Panc1 (cell line): ENCODE measurements at regions not wholly inside any gene's neighbourhood (a gene's known extent, or its start where the extent isn't known, plus 50 kb on each side); places are given as distances from the start of the nearest gene placed in this dataset.

Experiments used
- ATAC-seq: fragments of 200-7000 bp; cut with Tn5 transposase; 2 replicates; pipeline ENCODE4 v1.9.1; 2020; ENCODE audit warnings: mild to moderate bottlenecking, moderate library complexity
- BruUV-seq: library from RNA; stranded (reverse); fragments of 400-500 nt; replicated peaks from 2 replicates; lab custom pipeline; 2021; lab: Mats Ljungman, UMichigan
- CTCF ChIA-PET: fragments of 300-600 bp; sonication (Branson Sonifier 250); formaldehyde crosslinking; loops from one replicate; lab custom pipeline; 2022; ENCODE audit warnings: antibody characterized with exemption; lab: Charles Lee
- POLR2A ChIA-PET: fragments of 300-600 bp; sonication (Branson Sonifier 250); formaldehyde crosslinking; loops from one replicate; lab custom pipeline; 2022; ENCODE audit warnings: antibody characterized with exemption; lab: Charles Lee
- DNase-seq: peaks from one replicate; pipeline ENCODE4 v3.0.0-alpha.2; 2010; ENCODE audit warnings: low read depth, low spot score
- H3K27ac ChIP-seq: 2 replicates; pipeline ENCODE4 v1.5.1; 2011; ENCODE audit warnings: mild to moderate bottlenecking, low read length, inconsistent platforms
- H3K27me3 ChIP-seq: fragments of 200-500 bp; sonication (Bioruptor generic); 2 replicates; pipeline ENCODE4 v1.6.0; 2014; ENCODE audit warnings: low read length, inconsistent platforms; ENCODE audit not compliant: control insufficient read depth, insufficient read depth
- H3K36me3 ChIP-seq: fragments of 200-500 bp; sonication (Bioruptor generic); 2 replicates; pipeline ENCODE4 v1.5.1; 2014; ENCODE audit warnings: inconsistent platforms, mild to moderate bottlenecking, low read length, moderate library complexity; ENCODE audit not compliant: control insufficient read depth, insufficient read depth
- H3K4me1 ChIP-seq: 2 replicates; pipeline ENCODE4 v1.5.1; 2011; ENCODE audit warnings: inconsistent platforms, mild to moderate bottlenecking, low read length, moderate library complexity; ENCODE audit not compliant: control insufficient read depth, insufficient read depth
- H3K4me3 ChIP-seq, 2 experiments: 2 replicates each; pipeline ENCODE4 v1.5.1; 2011 to 2012; ENCODE audit warnings: low read depth in 2 of 2, low read length in 2 of 2, mild to moderate bottlenecking in 2 of 2, inconsistent platforms in 1 of 2, moderate library complexity in 1 of 2
- H3K9me3 ChIP-seq: fragments of 200-500 bp; sonication (Bioruptor generic); 2 replicates; pipeline ENCODE4 v1.5.1; 2014; ENCODE audit warnings: low read depth, mild to moderate bottlenecking, inconsistent platforms, low read length, moderate library complexity; ENCODE audit not compliant: control insufficient read depth, insufficient read depth
- CTCF ChIP-seq: fragments of 450-650 bp; IDR thresholded peaks from 2 replicates; pipeline ENCODE4 v1.5.1; 2017; ENCODE audit warnings: mild to moderate bottlenecking
- POLR2AphosphoS5 ChIP-seq: IDR thresholded peaks from 2 replicates; pipeline ENCODE4 v1.6.1; 2012; ENCODE audit warnings: mild to moderate bottlenecking, low read depth, low read length, moderate library complexity
- REST ChIP-seq, 2 experiments: IDR thresholded peaks; 2 replicates each; pipeline ENCODE4 v1.6.1; 2011 to 2012; ENCODE audit warnings: low read depth in 2 of 2, control low read depth in 1 of 2, low read length in 1 of 2, mild to moderate bottlenecking in 1 of 2, moderate library complexity in 1 of 2; ENCODE audit not compliant: insufficient read depth in 1 of 2
- SIN3A ChIP-seq: IDR thresholded peaks from 2 replicates; pipeline ENCODE4 v1.6.1; 2012; ENCODE audit warnings: low read depth, mild to moderate bottlenecking, low read length, moderate library complexity, borderline replicate concordance; ENCODE audit not compliant: insufficient read depth
- TCF7L2 ChIP-seq: IDR thresholded peaks from 2 replicates; pipeline ENCODE4 v1.6.1; 2011; ENCODE audit warnings: mild to moderate bottlenecking, low read depth, low read length, inconsistent platforms
- in situ Hi-C: cut with HindIII; loops from 2 replicates; pipeline ENCODE4 v1.10.0; 2016; ENCODE audit warnings: low sequenced_read_pairs, low pct_unique_long_range_greater_than_20kb
- intact Hi-C: fragments of 100-400 bp; cut with micrococcal nuclease; formaldehyde crosslinking; loops from one replicate; pipeline ENCODE4 v1.10.0; 2022; ENCODE audit not compliant: unreplicated experiment

- DNase-seq: no peak
- H3K36me3 ChIP-seq: no peaks in the 10 kb centered on the region
- intact Hi-C loops: no loop called here
- no peak for ATAC-seq
- POLR2A ChIA-PET: no interaction called here
- TF ChIP-seq CTCF (no peak), TCF7L2 (no peak), SIN3A (no peak), REST (IDR thresholded peaks at IDR 0.05; ENCODE audit: insufficient read depth in 1 of 2, low read depth in 2 of 2, low read length in 1 of 2) (no peak), POLR2AphosphoS5 (no peak)
- BruUV-seq: no TSS peak
- no peaks in the 10 kb centered on the region for H3K27me3 ChIP-seq
- no peak overlapping the region for H3K27ac ChIP-seq
- H3K9me3 ChIP-seq: no peaks in the 10 kb centered on the region
- in situ Hi-C loops: no loop called here
- no peaks in the 10 kb centered on the region for H3K4me1 ChIP-seq
- CTCF ChIA-PET: no interaction called here
- no peak overlapping the region for H3K4me3 ChIP-seq
These were observed 135.1 kb upstream of the DIO2 start for GRCh38 chr14:80346395-80346794.

GRCh38 chr14:80344208-80344607 lies 132.9 kb upstream of the DIO2 start:
- no peaks in the 10 kb centered on the region for H3K36me3 ChIP-seq
- intact Hi-C loops (no loop called here), in situ Hi-C loops (no loop called here)
- no peak for TF ChIP-seq REST (IDR thresholded peaks at IDR 0.05; ENCODE audit: insufficient read depth in 1 of 2, low read depth in 2 of 2, low read length in 1 of 2)
- H3K27me3 ChIP-seq: no peaks in the 10 kb centered on the region
- no peak overlapping the region for H3K4me3 ChIP-seq
- H3K4me1 ChIP-seq: no peaks in the 10 kb centered on the region
- ChIA-PET POLR2A (no interaction called here), CTCF (no interaction called here)
- DNase-seq: no peak
- BruUV-seq: no TSS peak
- H3K27ac ChIP-seq: no peak overlapping the region
- H3K9me3 ChIP-seq: no peaks in the 10 kb centered on the region
- no peak for ATAC-seq
